B cell (primary cell): ENCODE measurements at regions not wholly inside any gene's neighbourhood (a gene's known extent, or its start where the extent isn't known, plus 50 kb on each side); places are given as distances from the start of the nearest gene placed in this dataset.

Experiments
- ATAC-seq: fragments of 200-7000 bp; cut with Tn5 transposase; one replicate; pipeline ENCODE4 v1.10.0; 2021; ENCODE audit warnings: low read depth, mild to moderate bottlenecking, moderate number of reproducible peaks, moderate library complexity
- CTCF ChIA-PET: fragments of 350-600 bp; sonication (Branson Sonifier 250); formaldehyde crosslinking; loops from one replicate; lab custom pipeline; 2021; ENCODE audit warnings: antibody characterized with exemption, inconsistent platforms; lab: Charles Lee
- POLR2A ChIA-PET: fragments of 350-600 bp; sonication (Branson Sonifier 250); formaldehyde crosslinking; loops from one replicate; lab custom pipeline; 2021; ENCODE audit warnings: antibody characterized with exemption; lab: Charles Lee
- DNase-seq: peaks from one replicate; pipeline ENCODE4 v3.0.0; 2013
- H2AFZ ChIP-seq: 2 replicates; pipeline ENCODE4 v1.6.1; 2012; ENCODE audit warnings: mild to moderate bottlenecking, low read depth, low read length; ENCODE audit not compliant: insufficient read depth, poor library complexity, severe bottlenecking
- H3K27ac ChIP-seq, 2 donors: 1 replicate in 1 of 2; 2 replicates in 1 of 2; pipeline ENCODE4 v1.5.1; 2012 to 2013; ENCODE audit warnings: low read length in 2 of 2, mild to moderate bottlenecking in 2 of 2, moderate library complexity in 1 of 2
- H3K27me3 ChIP-seq, 4 experiments: fragments of 200-600 bp in 1 of 4; sonication (generic) in 1 of 4; replicated peaks in 1 of 4; 1 replicate in 2 of 4; 2 replicates in 2 of 4; pipeline versions ENCODE4 v1.6.1 to v1.7.0; 2013 to 2016; ENCODE audit warnings: low read length in 3 of 4, mild to moderate bottlenecking in 2 of 4, mixed read lengths in 1 of 4, moderate library complexity in 1 of 4; ENCODE audit not compliant: insufficient read depth in 4 of 4, control insufficient read depth in 3 of 4; ENCODE audit errors: control extremely low read depth in 1 of 4
- H3K36me3 ChIP-seq, 2 experiments: replicated peaks in 1 of 2; 1 replicate in 1 of 2; 2 replicates in 1 of 2; pipeline versions ENCODE4 v1.6.1 to v1.7.1; 2013; ENCODE audit warnings: low read length in 1 of 2; ENCODE audit not compliant: insufficient read depth in 2 of 2, control insufficient read depth in 1 of 2; ENCODE audit errors: control extremely low read depth in 1 of 2, extremely low read depth in 1 of 2
- H3K4me1 ChIP-seq, 2 donors: fragments of 200-600 bp in 1 of 2; sonication (generic) in 1 of 2; 1 replicate in 1 of 2; 2 replicates in 1 of 2; pipeline versions ENCODE4 v1.5.1 to v1.6.1; 2013 to 2017; ENCODE audit warnings: low read length in 2 of 2; ENCODE audit not compliant: control insufficient read depth in 2 of 2, insufficient read depth in 2 of 2
- H3K4me2 ChIP-seq: replicated peaks from 2 replicates; pipeline ENCODE3; 2012; ENCODE audit warnings: mild to moderate bottlenecking, low read depth, low read length; ENCODE audit not compliant: poor library complexity, severe bottlenecking
- H3K4me3 ChIP-seq, 5 experiments: fragments of 200-600 bp in 1 of 5; sonication (generic) in 1 of 5; 1 replicate in 3 of 5; 2 replicates in 2 of 5; pipeline versions ENCODE4 v1.5.1 to v1.7.0; 2011 to 2016; ENCODE audit warnings: low read length in 4 of 5, mild to moderate bottlenecking in 4 of 5, low read depth in 2 of 5, control low read depth in 1 of 5, moderate library complexity in 1 of 5; ENCODE audit not compliant: insufficient read depth in 1 of 5; ENCODE audit errors: control extremely low read depth in 1 of 5, extremely low read depth in 1 of 5
- H3K79me2 ChIP-seq: fragments of 200-600 bp; sonication (generic); one replicate; pipeline ENCODE4 v1.6.0; 2016; ENCODE audit warnings: low read length; ENCODE audit not compliant: control insufficient read depth, insufficient read depth
- H3K9ac ChIP-seq: fragments of 200-600 bp; sonication (generic); 2 replicates; pipeline ENCODE4 v1.6.1; 2017; ENCODE audit warnings: mild to moderate bottlenecking, low read length, moderate library complexity
- H3K9me3 ChIP-seq, 3 donors: one replicate each; pipeline versions ENCODE4 v1.6.1 to v1.7.1; 2013; ENCODE audit warnings: low read length in 2 of 3; ENCODE audit not compliant: control insufficient read depth in 2 of 3, insufficient read depth in 1 of 3; ENCODE audit errors: control extremely low read depth in 1 of 3
- H4K20me1 ChIP-seq: 2 replicates; pipeline ENCODE4 v1.6.0; 2012; ENCODE audit warnings: mild to moderate bottlenecking, low read length; ENCODE audit not compliant: insufficient read depth, control insufficient read depth, poor library complexity, severe bottlenecking
- H3K27ac Mint-ChIP-seq: one replicate; pipeline ENCODE4 v1.8.0; 2021; ENCODE audit warnings: mixed read lengths
- H3K27me3 Mint-ChIP-seq: one replicate; pipeline ENCODE4 v1.8.0; 2021; ENCODE audit warnings: mixed read lengths
- H3K4me1 Mint-ChIP-seq: one replicate; pipeline ENCODE4 v1.8.0; 2021; ENCODE audit warnings: mixed read lengths
- H3K4me3 Mint-ChIP-seq: one replicate; pipeline ENCODE4 v1.8.0; 2021; ENCODE audit warnings: mixed read lengths
- H3K9me3 Mint-ChIP-seq: one replicate; pipeline ENCODE4 v1.8.0; 2022; ENCODE audit warnings: mixed read lengths; ENCODE audit not compliant: insufficient read depth
- CTCF ChIP-seq: fragments of 200-600 bp; IDR thresholded peaks from one replicate; pipeline ENCODE4 v1.8.0; 2022; ENCODE audit warnings: antibody characterized with exemption, mild to moderate bottlenecking
- EZH2 ChIP-seq: IDR thresholded peaks from 2 replicates; pipeline ENCODE4 v1.6.1; 2012; ENCODE audit warnings: borderline replicate concordance, low read depth, mild to moderate bottlenecking, moderate library complexity, low read length; ENCODE audit not compliant: insufficient read depth, poor library complexity, severe bottlenecking
- WGBS: methylation state at CpG from one replicate; pipeline ENCODE4 v1.1.5; 2013; ENCODE audit warnings: missing lambda C conversion rate; ENCODE audit not compliant: insufficient coverage; 5-methylcytosine and 5-hydroxymethylcytosine counted together
- intact Hi-C: fragments of 100-400 bp; cut with micrococcal nuclease; formaldehyde crosslinking; loops from one replicate; pipeline ENCODE4 v1.10.0; 2022

GRCh38 chr1:166484471-166484870 is 317.7 kb upstream of the FAM78B start:
- H3K9me3 Mint-ChIP-seq, result no peaks in the 10 kb centered on the region
- DNase-seq (no peak), ATAC-seq (no peak)
- H3K36me3 ChIP-seq, result no peaks in the 10 kb centered on the region
- H3K9ac ChIP-seq, result no peak overlapping the region
- peaks cover 5% of the 10 kb centered on the region for H3K4me1 Mint-ChIP-seq
- CTCF ChIA-PET, result interaction anchor here (1.0 kb wide), 1 partner anchor 12 kb away, joined by 3 read pairs; no protein-coding TSS in a partner anchor
- H3K4me2 ChIP-seq, result no peak overlapping the region
- no peak overlapping the region for H3K27ac Mint-ChIP-seq
- H2AFZ ChIP-seq, result no peak overlapping the region
- POLR2A ChIA-PET, result no interaction called here
- no peaks in the 10 kb centered on the region for H3K27me3 Mint-ChIP-seq
- H3K4me3 ChIP-seq, result no peak overlapping the region
- no peaks in the 10 kb centered on the region for H3K27me3 ChIP-seq
- no peak overlapping the region for H3K4me3 Mint-ChIP-seq
- intact Hi-C loops, result no loop called here
- H4K20me1 ChIP-seq, result no peaks in the 10 kb centered on the region
- TF ChIP-seq CTCF (no peak), EZH2 (no peak)
- no peaks in the 10 kb centered on the region for H3K79me2 ChIP-seq
- no peak overlapping the region for H3K27ac ChIP-seq
- no peaks in the 10 kb centered on the region for H3K9me3 ChIP-seq
- H3K4me1 ChIP-seq, result peaks cover 9 to 11% of the 10 kb centered on the region in 2 donors

- Histone ChIP-seq H3K9me3 (no peaks in the 10 kb centered on the region), H3K27ac (no peak overlapping the region), H3K79me2 (no peaks in the 10 kb centered on the region), H3K4me1 (peaks cover 10 to 14% of the 10 kb centered on the region in 2 donors), H3K9ac (no peak overlapping the region), H4K20me1 (no peaks in the 10 kb centered on the region), H3K27me3 (no peaks in the 10 kb centered on the region), H3K4me3 (no peak overlapping the region), H3K36me3 (no peaks in the 10 kb centered on the region), H3K4me2 (no peak overlapping the region), H2AFZ (no peak overlapping the region)
- intact Hi-C loops, result loop anchor here (5.0 kb wide), 1 partner anchor 718 kb away; the partner anchor contains the start of gene TMCO1
- Mint-ChIP-seq H3K27ac (no peak overlapping the region), H3K4me3 (no peak overlapping the region), H3K4me1 (peaks cover 5% of the 10 kb centered on the region), H3K9me3 (no peaks in the 10 kb centered on the region), H3K27me3 (no peaks in the 10 kb centered on the region)
- DNase-seq (no peak), ATAC-seq (no peak)
- 89% methylated on average over 3 of the region's 6 CpGs for WGBS
- POLR2A ChIA-PET, result no interaction called here
- no peak for TF ChIP-seq EZH2
- CTCF ChIA-PET, result interaction anchor here (1.0 kb wide), 1 partner anchor 13 kb away, joined by 3 read pairs; no protein-coding TSS in a partner anchor
These were observed 318.1 kb upstream of the FAM78B start for GRCh38 chr1:166484871-166485270.
